RCC 7860 (cell line): ENCODE measurements at regions not wholly inside any gene's neighbourhood (a gene's known extent, or its start where the extent isn't known, plus 50 kb on each side); places are given as distances from the start of the nearest gene placed in this dataset.
"Not testable (repeated sequence)": the region's sequence is repeated elsewhere in the genome, so short reads cannot be mapped to it uniquely, and the experiment has no call there.

Experiments used
- DNase-seq: peaks from one replicate; pipeline ENCODE4 v3.0.0-alpha.2; 2015; ENCODE audit warnings: low spot score
- FAIRE-seq: peaks from 2 replicates; lab custom pipeline; 2012; peaks lifted over from hg19 to GRCh38; lab: Jason Lieb, UNC

- not testable (repeated sequence) for DNase-seq, FAIRE-seq
Observed at GRCh38 chr16:29312345-29312675, 94.2 kb downstream of the NPIPB11 start.

- DNase-seq, result no peak
- FAIRE-seq, result no peak
Observed at GRCh38 chr16:29311461-29312344, 94.8 kb downstream of the NPIPB11 start.

- FAIRE-seq (no peak), DNase-seq (no peak)
Observed at GRCh38 chr16:29310852-29311314, 95.6 kb downstream of the NPIPB11 start.

GRCh38 chr16:29310243-29310642, 96.3 kb downstream of the NPIPB11 start:
- not testable (repeated sequence) for FAIRE-seq, DNase-seq

GRCh38 chr16:29309601-29310000, 96.9 kb downstream of the NPIPB11 start:
- not testable (repeated sequence) for DNase-seq, FAIRE-seq

GRCh38 chr16:29308644-29309546, 97.6 kb downstream of the NPIPB11 start:
- no peak for FAIRE-seq
- DNase-seq, result no peak

GRCh38 chr16:29307598-29308507, 98.7 kb downstream of the NPIPB11 start:
- FAIRE-seq (no peak), DNase-seq (no peak)

- no peak for DNase-seq
- FAIRE-seq, result no peak
Observed at GRCh38 chr16:29306943-29307597, 99.4 kb downstream of the NPIPB11 start.

GRCh38 chr16:29306201-29306600, 100.3 kb downstream of the NPIPB11 start:
- DNase-seq, result no peak
- no peak for FAIRE-seq

GRCh38 chr16:29305018-29305417, 101.5 kb downstream of the NPIPB11 start:
- FAIRE-seq, result not testable (repeated sequence)

GRCh38 chr16:29304251-29304650, 102.3 kb downstream of the NPIPB11 start:
- FAIRE-seq (no peak), DNase-seq (no peak)

More at GRCh38 chr16:29305018-29305417, 101.5 kb downstream of the NPIPB11 start:
- DNase-seq, result not testable (repeated sequence)

GRCh38 chr16:29303520-29303919, 103.0 kb downstream of the NPIPB11 start:
- FAIRE-seq, result no peak

GRCh38 chr16:29302976-29303375, 103.5 kb downstream of the NPIPB11 start:
- no peak for DNase-seq
- no peak for FAIRE-seq

More at GRCh38 chr16:29303520-29303919, 103.0 kb downstream of the NPIPB11 start:
- no peak for DNase-seq

GRCh38 chr16:29302433-29302832, 104.1 kb downstream of the NPIPB11 start:
- DNase-seq, FAIRE-seq: not testable (repeated sequence)

GRCh38 chr16:29301662-29302285, 104.7 kb downstream of the NPIPB11 start:
- FAIRE-seq, DNase-seq: not testable (repeated sequence)

- FAIRE-seq, result not testable (repeated sequence)
Observed at GRCh38 chr16:29300541-29301535, 105.7 kb downstream of the NPIPB11 start.

GRCh38 chr16:29300030-29300491, 106.5 kb downstream of the NPIPB11 start:
- FAIRE-seq, DNase-seq: not testable (repeated sequence)

More at GRCh38 chr16:29300541-29301535, 105.7 kb downstream of the NPIPB11 start:
- DNase-seq, result not testable (repeated sequence)

- not testable (repeated sequence) for DNase-seq, FAIRE-seq
Observed at GRCh38 chr16:29298997-29299396, 107.5 kb downstream of the NPIPB11 start.
